Activated naive CD8-positive, alpha-beta T cell treated with anti-CD3 and anti-CD28 coated beads, Interleukin-2, amount 50 U/mL, for 24 hours (primary cell): ENCODE measurements at regions not wholly inside any gene's neighbourhood (a gene's known extent, or its start where the extent isn't known, plus 50 kb on each side); places are given as distances from the start of the nearest gene placed in this dataset.

Source experiments
- ATAC-seq: fragments of 150-1000 bp; cut with Tn5 transposase; one replicate; pipeline ENCODE4 v1.10.0; 2021
- DNase-seq: peaks from one replicate; pipeline ENCODE4 v3.0.0; 2021
- H3K27ac Mint-ChIP-seq: one replicate; pipeline ENCODE4 v1.8.0; 2021; ENCODE audit warnings: mild to moderate bottlenecking, mixed read lengths
- H3K27me3 Mint-ChIP-seq: one replicate; pipeline ENCODE4 v1.8.0; 2021; ENCODE audit warnings: mixed read lengths
- H3K36me3 Mint-ChIP-seq: one replicate; pipeline ENCODE4 v1.8.0; 2021; ENCODE audit warnings: low read depth, mixed read lengths
- H3K4me1 Mint-ChIP-seq: one replicate; pipeline ENCODE4 v1.8.0; 2021; ENCODE audit warnings: mixed read lengths
- H3K4me3 Mint-ChIP-seq: one replicate; pipeline ENCODE4 v1.8.0; 2021; ENCODE audit warnings: mild to moderate bottlenecking, moderate library complexity, mixed read lengths
- H3K9me3 Mint-ChIP-seq: one replicate; pipeline ENCODE4 v1.8.0; 2021; ENCODE audit warnings: mixed read lengths

- no peak for ATAC-seq
- Mint-ChIP-seq H3K4me3 (no peak overlapping the region), H3K9me3 (no peaks in the 10 kb centered on the region)
These were observed 154.3 kb upstream of the DMRT1 start for GRCh38 chr9:687034-687785.

GRCh38 chr9:687994-688393 lies 153.5 kb upstream of the DMRT1 start:
- Mint-ChIP-seq H3K9me3 (no peaks in the 10 kb centered on the region), H3K27ac (no peak overlapping the region), H3K4me1 (no peaks in the 10 kb centered on the region), H3K4me3 (no peak overlapping the region), H3K27me3 (no peaks in the 10 kb centered on the region), H3K36me3 (no peaks in the 10 kb centered on the region)
- DNase-seq = no peak
- ATAC-seq = no peak

More at GRCh38 chr9:687034-687785, 154.3 kb upstream of the DMRT1 start:
- no peak for DNase-seq
- H3K36me3 Mint-ChIP-seq = no peaks in the 10 kb centered on the region
- no peaks in the 10 kb centered on the region for H3K27me3 Mint-ChIP-seq
- H3K4me1 Mint-ChIP-seq = no peaks in the 10 kb centered on the region
- no peak overlapping the region for H3K27ac Mint-ChIP-seq

GRCh38 chr9:690517-691111 lies 150.9 kb upstream of the DMRT1 start:
- Mint-ChIP-seq H3K4me3 (no peak overlapping the region), H3K36me3 (no peaks in the 10 kb centered on the region), H3K27me3 (no peaks in the 10 kb centered on the region), H3K4me1 (peaks cover 12% of the 10 kb centered on the region), H3K27ac (no peak overlapping the region), H3K9me3 (no peaks in the 10 kb centered on the region)
- DNase-seq (no peak), ATAC-seq (no peak)

GRCh38 chr9:691825-692400 lies 149.6 kb upstream of the DMRT1 start:
- peaks cover 12% of the 10 kb centered on the region for H3K4me1 Mint-ChIP-seq
- no peak for ATAC-seq
- no peaks in the 10 kb centered on the region for H3K9me3 Mint-ChIP-seq
- no peaks in the 10 kb centered on the region for H3K27me3 Mint-ChIP-seq
- DNase-seq = no peak
- H3K27ac Mint-ChIP-seq = no peak overlapping the region
- no peaks in the 10 kb centered on the region for H3K36me3 Mint-ChIP-seq
- no peak overlapping the region for H3K4me3 Mint-ChIP-seq

- Mint-ChIP-seq H3K4me1 (peaks cover 12% of the 10 kb centered on the region), H3K27me3 (no peaks in the 10 kb centered on the region), H3K9me3 (no peaks in the 10 kb centered on the region), H3K36me3 (no peaks in the 10 kb centered on the region), H3K27ac (no peak overlapping the region), H3K4me3 (no peak overlapping the region)
- DNase-seq = no peak
- no peak for ATAC-seq
These were observed 148.8 kb upstream of the DMRT1 start for GRCh38 chr9:692636-693129.

GRCh38 chr9:693201-694091 lies 148.1 kb upstream of the DMRT1 start:
- Mint-ChIP-seq H3K4me3 (no peak overlapping the region), H3K27ac (no peak overlapping the region), H3K27me3 (no peaks in the 10 kb centered on the region), H3K36me3 (no peaks in the 10 kb centered on the region), H3K9me3 (no peaks in the 10 kb centered on the region), H3K4me1 (peaks cover 12% of the 10 kb centered on the region)
- ATAC-seq (no peak), DNase-seq (no peak)

- H3K27ac Mint-ChIP-seq = no peak overlapping the region
- DNase-seq = no peak
- H3K36me3 Mint-ChIP-seq = no peaks in the 10 kb centered on the region
- ATAC-seq = no peak
- H3K4me1 Mint-ChIP-seq = peaks cover 12% of the 10 kb centered on the region
- no peak overlapping the region for H3K4me3 Mint-ChIP-seq
- H3K9me3 Mint-ChIP-seq = no peaks in the 10 kb centered on the region
- H3K27me3 Mint-ChIP-seq = no peaks in the 10 kb centered on the region
These were observed 147.4 kb upstream of the DMRT1 start for GRCh38 chr9:694092-694402.

- Mint-ChIP-seq H3K36me3 (no peaks in the 10 kb centered on the region), H3K9me3 (no peaks in the 10 kb centered on the region), H3K27me3 (no peaks in the 10 kb centered on the region), H3K4me1 (peaks cover 12% of the 10 kb centered on the region), H3K27ac (no peak overlapping the region), H3K4me3 (no peak overlapping the region)
- DNase-seq = no peak
- no peak for ATAC-seq
These were observed 146.9 kb upstream of the DMRT1 start for GRCh38 chr9:694403-695154.

- H3K27me3 Mint-ChIP-seq = no peaks in the 10 kb centered on the region
- no peak overlapping the region for H3K27ac Mint-ChIP-seq
- no peaks in the 10 kb centered on the region for H3K36me3 Mint-ChIP-seq
- no peak for ATAC-seq
- H3K4me1 Mint-ChIP-seq = peaks cover 12% of the 10 kb centered on the region
- no peaks in the 10 kb centered on the region for H3K9me3 Mint-ChIP-seq
- H3K4me3 Mint-ChIP-seq = no peak overlapping the region
- DNase-seq = no peak
These were observed 146.2 kb upstream of the DMRT1 start for GRCh38 chr9:695252-695651.

- H3K36me3 Mint-ChIP-seq = no peaks in the 10 kb centered on the region
- no peaks in the 10 kb centered on the region for H3K27me3 Mint-ChIP-seq
- no peak overlapping the region for H3K27ac Mint-ChIP-seq
- ATAC-seq (no peak), DNase-seq (no peak)
- H3K4me1 Mint-ChIP-seq = peaks cover 12% of the 10 kb centered on the region
- H3K4me3 Mint-ChIP-seq = no peak overlapping the region
- H3K9me3 Mint-ChIP-seq = no peaks in the 10 kb centered on the region
These were observed 144.9 kb upstream of the DMRT1 start for GRCh38 chr9:696332-697323.

- peaks cover 10% of the 10 kb centered on the region for H3K4me1 Mint-ChIP-seq
- ATAC-seq = no peak
- DNase-seq = no peak
- H3K27ac Mint-ChIP-seq = no peak overlapping the region
- no peak overlapping the region for H3K4me3 Mint-ChIP-seq
- no peaks in the 10 kb centered on the region for H3K27me3 Mint-ChIP-seq
- H3K9me3 Mint-ChIP-seq = no peaks in the 10 kb centered on the region
- H3K36me3 Mint-ChIP-seq = no peaks in the 10 kb centered on the region
These were observed 143.2 kb upstream of the DMRT1 start for GRCh38 chr9:698276-698675.

- Mint-ChIP-seq H3K27me3 (no peaks in the 10 kb centered on the region), H3K4me3 (no peak overlapping the region), H3K4me1 (peaks cover 4% of the 10 kb centered on the region), H3K9me3 (no peaks in the 10 kb centered on the region), H3K27ac (no peak overlapping the region), H3K36me3 (no peaks in the 10 kb centered on the region)
- DNase-seq = no peak
- ATAC-seq = no peak
These were observed 142.5 kb upstream of the DMRT1 start for GRCh38 chr9:698954-699353.

- DNase-seq (no peak), ATAC-seq (no peak)
- peaks cover 1% of the 10 kb centered on the region for H3K4me1 Mint-ChIP-seq
- no peaks in the 10 kb centered on the region for H3K27me3 Mint-ChIP-seq
- H3K36me3 Mint-ChIP-seq = no peaks in the 10 kb centered on the region
- no peak overlapping the region for H3K4me3 Mint-ChIP-seq
- H3K9me3 Mint-ChIP-seq = no peaks in the 10 kb centered on the region
- no peak overlapping the region for H3K27ac Mint-ChIP-seq
These were observed 142.1 kb upstream of the DMRT1 start for GRCh38 chr9:699396-699795.
